IMR-90 (cell line): ENCODE measurements at regions not wholly inside any gene's neighbourhood (a gene's known extent, or its start where the extent isn't known, plus 50 kb on each side); places are given as distances from the start of the nearest gene placed in this dataset.

Experiments
- ATAC-seq: fragments of 200-7000 bp; cut with Tn5 transposase; 2 replicates; pipeline ENCODE4 v1.9.1; 2020; ENCODE audit warnings: low read depth, mild to moderate bottlenecking, moderate library complexity
- BruUV-seq: library from RNA; stranded (reverse); fragments of 400-500 nt; replicated peaks from 2 replicates; lab custom pipeline; 2021; lab: Mats Ljungman, UMichigan
- CTCF ChIA-PET: fragments of 300-600 bp; formaldehyde crosslinking; extraction: SDS; loops from one replicate; lab custom pipeline; 2021; ENCODE audit warnings: antibody characterized with exemption; lab: Yijun Ruan, JAX
- POLR2A ChIA-PET: fragments of 300-600 bp; sonication (Branson Sonifier 250); formaldehyde crosslinking; loops from one replicate; lab custom pipeline; 2022; ENCODE audit warnings: antibody characterized with exemption; ENCODE audit not compliant: unreplicated experiment; lab: Charles Lee
- DNase-seq: peaks from one replicate; pipeline ENCODE4 v3.0.0; 2013
- H2AFZ ChIP-seq: replicated peaks from 2 replicates; pipeline ENCODE3; 2013; ENCODE audit warnings: low read length, mild to moderate bottlenecking; ENCODE audit not compliant: poor library complexity
- H2AK5ac ChIP-seq: 2 replicates; pipeline ENCODE4 v1.6.1; 2013; ENCODE audit warnings: low read depth, low read length, inconsistent platforms
- H2AK9ac ChIP-seq: replicated peaks from 2 replicates; pipeline ENCODE3; 2013; ENCODE audit warnings: mild to moderate bottlenecking, low read depth, low read length, moderate library complexity; ENCODE audit not compliant: poor library complexity
- H2BK120ac ChIP-seq: 2 replicates; pipeline ENCODE4 v1.6.1; 2013; ENCODE audit warnings: low read depth, low read length, inconsistent platforms
- H2BK15ac ChIP-seq: 3 replicates; pipeline ENCODE4 v1.6.1; 2013; ENCODE audit warnings: low read depth, low read length, inconsistent platforms
- H2BK20ac ChIP-seq: 2 replicates; pipeline ENCODE4 v1.6.1; 2013; ENCODE audit warnings: low read depth, mild to moderate bottlenecking, inconsistent platforms, low read length, moderate library complexity
- H2BK5ac ChIP-seq: 2 replicates; pipeline ENCODE4 v1.6.1; 2013; ENCODE audit warnings: mild to moderate bottlenecking, low read depth, low read length, inconsistent platforms; ENCODE audit not compliant: poor library complexity, severe bottlenecking
- H3K14ac ChIP-seq: replicated peaks from 2 replicates; pipeline ENCODE4 v1.6.1; 2013; ENCODE audit warnings: low read depth, low read length, inconsistent platforms
- H3K18ac ChIP-seq: 2 replicates; pipeline ENCODE4 v1.6.1; 2013; ENCODE audit warnings: low read depth, low read length, control low read depth
- H3K23ac ChIP-seq: 2 replicates; pipeline ENCODE4 v1.6.1; 2013; ENCODE audit warnings: low read depth, low read length, inconsistent platforms
- H3K27ac ChIP-seq: 2 replicates; pipeline ENCODE4 v1.5.1; 2013; ENCODE audit warnings: mild to moderate bottlenecking, control low read depth, low read length; ENCODE audit not compliant: insufficient read depth
- H3K27me3 ChIP-seq: 2 replicates; pipeline ENCODE4 v1.6.1; 2013; ENCODE audit warnings: low read length; ENCODE audit not compliant: control insufficient read depth, insufficient read depth
- H3K36me3 ChIP-seq: 2 replicates; pipeline ENCODE4 v1.6.1; 2013; ENCODE audit warnings: low read length, mixed read lengths; ENCODE audit not compliant: control insufficient read depth, insufficient read depth
- H3K4ac ChIP-seq: 2 replicates; pipeline ENCODE4 v1.6.1; 2013; ENCODE audit warnings: low read depth, low read length, inconsistent platforms
- H3K4me1 ChIP-seq: 2 replicates; pipeline ENCODE4 v1.6.1; 2013; ENCODE audit warnings: low read length, mixed read lengths; ENCODE audit not compliant: control insufficient read depth, insufficient read depth
- H3K4me2 ChIP-seq: 2 replicates; pipeline ENCODE4 v1.6.1; 2013; ENCODE audit warnings: low read depth, mild to moderate bottlenecking, control low read depth, low read length, moderate library complexity
- H3K4me3 ChIP-seq: 2 replicates; pipeline ENCODE4 v1.5.1; 2013; ENCODE audit warnings: low read depth, mild to moderate bottlenecking, control low read depth, low read length, moderate library complexity; ENCODE audit not compliant: insufficient read depth
- H3K56ac ChIP-seq: 2 replicates; pipeline ENCODE4 v1.6.1; 2013; ENCODE audit warnings: low read length, inconsistent platforms; ENCODE audit not compliant: insufficient read depth; ENCODE audit errors: extremely low read depth
- H3K79me1 ChIP-seq, 2 experiments: 2 replicates each; pipeline ENCODE4 v1.6.1; 2013; ENCODE audit warnings: low read length in 2 of 2, inconsistent platforms in 1 of 2, low read depth in 1 of 2
- H3K9ac ChIP-seq: 2 replicates; pipeline ENCODE4 v1.6.1; 2013; ENCODE audit warnings: low read depth, low read length, control low read depth
- H3K9me1 ChIP-seq: 2 replicates; pipeline ENCODE4 v1.6.1; 2013; ENCODE audit warnings: low read length, inconsistent platforms; ENCODE audit not compliant: insufficient read depth
- H3K9me3 ChIP-seq: 2 replicates; pipeline ENCODE4 v1.6.1; 2013; ENCODE audit warnings: low read length; ENCODE audit not compliant: control insufficient read depth, insufficient read depth
- H4K20me1 ChIP-seq: 2 replicates; pipeline ENCODE4 v1.6.1; 2013; ENCODE audit warnings: low read length, inconsistent platforms; ENCODE audit not compliant: insufficient read depth
- H4K5ac ChIP-seq: 2 replicates; pipeline ENCODE4 v1.6.1; 2013; ENCODE audit warnings: mild to moderate bottlenecking, low read depth, low read length, control low read depth
- H4K8ac ChIP-seq, 2 experiments: 2 replicates each; pipeline ENCODE4 v1.6.1; 2013; ENCODE audit warnings: low read depth in 2 of 2, low read length in 2 of 2, control low read depth in 1 of 2, inconsistent platforms in 1 of 2
- H4K91ac ChIP-seq: 2 replicates; pipeline ENCODE4 v1.6.1; 2013; ENCODE audit warnings: low read depth, low read length, inconsistent platforms; ENCODE audit not compliant: insufficient read depth
- BHLHE40 ChIP-seq: fragments of 150-350 bp; IDR thresholded peaks from 2 replicates; pipeline ENCODE4 v1.6.1; 2016; ENCODE audit warnings: mild to moderate bottlenecking, low read depth, low read length
- CEBPB ChIP-seq: IDR thresholded peaks from 2 replicates; pipeline ENCODE4 v1.6.1; 2012; ENCODE audit warnings: low read depth, low read length, improper control_type of control experiment
- CHD1 ChIP-seq: IDR thresholded peaks from 2 replicates; pipeline ENCODE4 v1.6.1; 2012; ENCODE audit warnings: low read depth, low read length, improper control_type of control experiment
- FOS ChIP-seq: fragments of 150-350 bp; IDR thresholded peaks from 2 replicates; pipeline ENCODE4 v1.6.1; 2016; ENCODE audit warnings: low read depth, low read length
- MAFK ChIP-seq: IDR thresholded peaks from 2 replicates; pipeline ENCODE4 v1.6.1; 2012; ENCODE audit warnings: low read depth, low read length, improper control_type of control experiment
- MAZ ChIP-seq: IDR thresholded peaks from 2 replicates; pipeline ENCODE4 v1.6.1; 2012; ENCODE audit warnings: low read depth, mild to moderate bottlenecking, low read length, improper control_type of control experiment, moderate library complexity, borderline replicate concordance
- MXI1 ChIP-seq: IDR thresholded peaks from 2 replicates; pipeline ENCODE4 v1.6.1; 2012; ENCODE audit warnings: low read depth, mild to moderate bottlenecking, low read length, moderate library complexity, borderline replicate concordance
- NFE2L2 ChIP-seq: fragments of 150-350 bp; IDR thresholded peaks from 2 replicates; pipeline ENCODE4 v1.6.1; 2016; ENCODE audit warnings: low read depth, mild to moderate bottlenecking, low read length
- POLR2A ChIP-seq: IDR thresholded peaks from 2 replicates; pipeline ENCODE4 v1.6.1; 2012; ENCODE audit warnings: mild to moderate bottlenecking, low read depth, low read length
- RAD21 ChIP-seq: IDR thresholded peaks from 2 replicates; pipeline ENCODE4 v1.6.1; 2012; ENCODE audit warnings: low read length, improper control_type of control experiment
- RCOR1 ChIP-seq: IDR thresholded peaks from 2 replicates; pipeline ENCODE4 v1.6.1; 2012; ENCODE audit warnings: mild to moderate bottlenecking, low read length, improper control_type of control experiment; ENCODE audit not compliant: insufficient replicate concordance
- RFX5 ChIP-seq: IDR thresholded peaks from 2 replicates; pipeline ENCODE4 v1.8.0; 2012; ENCODE audit warnings: low read depth, mild to moderate bottlenecking, low read length, moderate library complexity
- SMC3 ChIP-seq: fragments of 150-350 bp; IDR thresholded peaks from 2 replicates; pipeline ENCODE4 v1.6.1; 2016; ENCODE audit warnings: low read depth, mild to moderate bottlenecking, antibody characterized with exemption, low read length, moderate library complexity
- whole genome bisulfite sequencing, 2 experiments: methylation state at CpG; one replicate each; pipeline versions ENCODE4 v1.1.5 to v1.1.7; 2013; ENCODE audit warnings: missing lambda C conversion rate in 2 of 2; ENCODE audit not compliant: insufficient read length in 1 of 2; ENCODE audit errors: extremely low coverage in 2 of 2; 5-methylcytosine and 5-hydroxymethylcytosine counted together
- dilution Hi-C: fragments of 300-500 bp; cut with HindIII; formaldehyde crosslinking; loops from one replicate; pipeline ENCODE4 v1.14.3; 2018; ENCODE audit warnings: low sequenced_read_pairs; ENCODE audit not compliant: unreplicated experiment
- in situ Hi-C: fragments of 300-500 bp; cut with MboI; formaldehyde crosslinking; loops from 3 replicates; pipeline ENCODE4 v1.14.3; 2019; ENCODE audit warnings: low sequenced_read_pairs, inconsistent platforms, mixed read lengths
- intact Hi-C: fragments of 100-400 bp; cut with micrococcal nuclease; formaldehyde crosslinking; loops from 2 replicates; pipeline ENCODE4 v1.10.0; 2022
- TF ChIP-seq, protein P1 (sequence below): fragments of 150-350 bp; IDR thresholded peaks from 2 replicates; pipeline ENCODE4 v1.6.1; 2017; ENCODE audit warnings: mild to moderate bottlenecking, antibody characterized with exemption, low read length, low read depth
- TF ChIP-seq, protein P2 (sequence below): conservative IDR thresholded peaks from 2 replicates; pipeline ENCODE4 v1.5.1; 2012; ENCODE audit warnings: mild to moderate bottlenecking, low read depth, low read length, improper control_type of control experiment
- TF ChIP-seq, protein P3 (sequence below): fragments of 150-350 bp; IDR thresholded peaks from 2 replicates; pipeline ENCODE4 v1.6.1; 2016; ENCODE audit warnings: low read depth, mild to moderate bottlenecking, low read length, moderate library complexity, borderline replicate concordance

- DNase-seq (no peak), ATAC-seq (no peak)
- Histone ChIP-seq H2BK15ac (no peak overlapping the region), H3K9me3 (no peaks in the 10 kb centered on the region), H3K9me1 (no peaks in the 10 kb centered on the region), H4K5ac (no peak overlapping the region), H3K18ac (no peak overlapping the region), H3K14ac (no peak overlapping the region), H2BK20ac (no peak overlapping the region), H3K27me3 (peaks cover under 1% of the 10 kb centered on the region; the same call in 1 of the 2 replicates), H2BK5ac (no peak overlapping the region), H3K4me2 (no peak overlapping the region), H3K56ac (no peak overlapping the region), H2BK120ac (no peak overlapping the region), H3K27ac (no peak overlapping the region), H3K79me1 (no peaks in the 10 kb centered on the region), H2AK9ac (no peak overlapping the region), H3K9ac (no peak overlapping the region), H3K4me3 (no peak overlapping the region), H4K8ac (no peak overlapping the region), H2AK5ac (no peak overlapping the region), H3K23ac (no peak overlapping the region), H2AFZ (no peak overlapping the region), H3K36me3 (no peaks in the 10 kb centered on the region), H3K4me1 (peaks cover 7% of the 10 kb centered on the region; the same call in 1 of the 2 replicates), H4K91ac (no peak overlapping the region), H3K4ac (no peak overlapping the region), H4K20me1 (no peaks in the 10 kb centered on the region)
- intact Hi-C loops = no loop called here
- no TSS peak for BruUV-seq
- no CpG with 5 or more reads among the region's 4 CpGs for WGBS, 2 experiments
- dilution Hi-C loops = no loop called here
- TF ChIP-seq MAZ (no peak), SMC3 (no peak), RAD21 (no peak), BHLHE40 (no peak), CHD1 (no peak), POLR2A (no peak), NFE2L2 (no peak), CEBPB (no peak), MAFK (no peak), RCOR1 (no peak), RFX5 (no peak), MXI1 (no peak), FOS (no peak)
- TF ChIP-seq, protein P1, sequence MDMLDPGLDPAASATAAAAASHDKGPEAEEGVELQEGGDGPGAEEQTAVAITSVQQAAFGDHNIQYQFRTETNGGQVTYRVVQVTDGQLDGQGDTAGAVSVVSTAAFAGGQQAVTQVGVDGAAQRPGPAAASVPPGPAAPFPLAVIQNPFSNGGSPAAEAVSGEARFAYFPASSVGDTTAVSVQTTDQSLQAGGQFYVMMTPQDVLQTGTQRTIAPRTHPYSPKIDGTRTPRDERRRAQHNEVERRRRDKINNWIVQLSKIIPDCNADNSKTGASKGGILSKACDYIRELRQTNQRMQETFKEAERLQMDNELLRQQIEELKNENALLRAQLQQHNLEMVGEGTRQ = no peak
- TF ChIP-seq, protein P2, sequence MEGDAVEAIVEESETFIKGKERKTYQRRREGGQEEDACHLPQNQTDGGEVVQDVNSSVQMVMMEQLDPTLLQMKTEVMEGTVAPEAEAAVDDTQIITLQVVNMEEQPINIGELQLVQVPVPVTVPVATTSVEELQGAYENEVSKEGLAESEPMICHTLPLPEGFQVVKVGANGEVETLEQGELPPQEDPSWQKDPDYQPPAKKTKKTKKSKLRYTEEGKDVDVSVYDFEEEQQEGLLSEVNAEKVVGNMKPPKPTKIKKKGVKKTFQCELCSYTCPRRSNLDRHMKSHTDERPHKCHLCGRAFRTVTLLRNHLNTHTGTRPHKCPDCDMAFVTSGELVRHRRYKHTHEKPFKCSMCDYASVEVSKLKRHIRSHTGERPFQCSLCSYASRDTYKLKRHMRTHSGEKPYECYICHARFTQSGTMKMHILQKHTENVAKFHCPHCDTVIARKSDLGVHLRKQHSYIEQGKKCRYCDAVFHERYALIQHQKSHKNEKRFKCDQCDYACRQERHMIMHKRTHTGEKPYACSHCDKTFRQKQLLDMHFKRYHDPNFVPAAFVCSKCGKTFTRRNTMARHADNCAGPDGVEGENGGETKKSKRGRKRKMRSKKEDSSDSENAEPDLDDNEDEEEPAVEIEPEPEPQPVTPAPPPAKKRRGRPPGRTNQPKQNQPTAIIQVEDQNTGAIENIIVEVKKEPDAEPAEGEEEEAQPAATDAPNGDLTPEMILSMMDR = no peak
- TF ChIP-seq, protein P3, sequence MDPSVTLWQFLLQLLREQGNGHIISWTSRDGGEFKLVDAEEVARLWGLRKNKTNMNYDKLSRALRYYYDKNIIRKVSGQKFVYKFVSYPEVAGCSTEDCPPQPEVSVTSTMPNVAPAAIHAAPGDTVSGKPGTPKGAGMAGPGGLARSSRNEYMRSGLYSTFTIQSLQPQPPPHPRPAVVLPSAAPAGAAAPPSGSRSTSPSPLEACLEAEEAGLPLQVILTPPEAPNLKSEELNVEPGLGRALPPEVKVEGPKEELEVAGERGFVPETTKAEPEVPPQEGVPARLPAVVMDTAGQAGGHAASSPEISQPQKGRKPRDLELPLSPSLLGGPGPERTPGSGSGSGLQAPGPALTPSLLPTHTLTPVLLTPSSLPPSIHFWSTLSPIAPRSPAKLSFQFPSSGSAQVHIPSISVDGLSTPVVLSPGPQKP = no peak
- POLR2A ChIA-PET = no interaction called here
- in situ Hi-C loops = no loop called here
- CTCF ChIA-PET = no interaction called here
Measured at GRCh38 chr6:12533586-12533985, 183.0 kb upstream of the PHACTR1 start.
